Esophagus mucosa (tissue), 1 donor: ENCODE measurements at regions not wholly inside any gene's neighbourhood (a gene's known extent, or its start where the extent isn't known, plus 50 kb on each side); places are given as distances from the start of the nearest gene placed in this dataset.

Source experiments
- ATAC-seq: fragments of 200-7000 bp; cut with Tn5 transposase; one replicate; pipeline ENCODE4 v1.9.1; 2020
- donor health status: DM: yes; HTN: yes; CAD: no.

GRCh38 chr20:57964011-57964862, 254.4 kb upstream of the PMEPA1 start:
- ATAC-seq: no peak

- ATAC-seq: no peak
Observed at GRCh38 chr20:57960803-57961575, 251.2 kb upstream of the PMEPA1 start.

- no peak for ATAC-seq
Observed at GRCh38 chr20:57959589-57959988, 249.8 kb upstream of the PMEPA1 start.

GRCh38 chr20:57959018-57959417, 249.2 kb upstream of the PMEPA1 start:
- ATAC-seq: no peak

- no peak for ATAC-seq
Observed at GRCh38 chr20:57958050-57958420, 248.2 kb upstream of the PMEPA1 start.

- ATAC-seq: no peak
Observed at GRCh38 chr20:57957411-57958049, 247.7 kb upstream of the PMEPA1 start.

GRCh38 chr20:57953638-57954037, 243.8 kb upstream of the PMEPA1 start:
- ATAC-seq: no peak

GRCh38 chr20:57952136-57952535, 242.3 kb upstream of the PMEPA1 start:
- ATAC-seq: no peak

GRCh38 chr20:57951549-57951948, 241.7 kb upstream of the PMEPA1 start:
- ATAC-seq: no peak

GRCh38 chr20:57950764-57951485, 241.1 kb upstream of the PMEPA1 start:
- ATAC-seq: no peak

GRCh38 chr20:57948180-57948955, 238.6 kb upstream of the PMEPA1 start:
- no peak for ATAC-seq

- ATAC-seq: no peak
Observed at GRCh38 chr20:57947421-57948179, 237.8 kb upstream of the PMEPA1 start.

GRCh38 chr20:57946559-57947315, 236.9 kb upstream of the PMEPA1 start:
- ATAC-seq: no peak

- no peak for ATAC-seq
Observed at GRCh38 chr20:57944988-57945387, 235.2 kb upstream of the PMEPA1 start.

GRCh38 chr20:57943950-57944349, 234.1 kb upstream of the PMEPA1 start:
- ATAC-seq: no peak

- no peak for ATAC-seq
Observed at GRCh38 chr20:57943291-57943690, 233.5 kb upstream of the PMEPA1 start.

- no peak for ATAC-seq
Observed at GRCh38 chr20:57941604-57942381, 232.0 kb upstream of the PMEPA1 start.

- no peak for ATAC-seq
Observed at GRCh38 chr20:57940868-57941522, 231.2 kb upstream of the PMEPA1 start.

- ATAC-seq: no peak
Observed at GRCh38 chr20:57940376-57940775, 230.6 kb upstream of the PMEPA1 start.
